Kidney tubule cell (primary cell): ENCODE measurements at regions not wholly inside any gene's neighbourhood (a gene's known extent, or its start where the extent isn't known, plus 50 kb on each side); places are given as distances from the start of the nearest gene placed in this dataset.

Experiments
- DNase-seq: peaks from one replicate; pipeline ENCODE4 v3.0.0-alpha.2; 2018; ENCODE audit warnings: low spot score

GRCh38 chr21:23452384-23453083 is 2154.7 kb downstream of the MRPL39 start:
- DNase-seq = peak; percentile 50

GRCh38 chr21:23445307-23445706 is 2162.0 kb downstream of the MRPL39 start:
- DNase-seq = no peak

DNA sequence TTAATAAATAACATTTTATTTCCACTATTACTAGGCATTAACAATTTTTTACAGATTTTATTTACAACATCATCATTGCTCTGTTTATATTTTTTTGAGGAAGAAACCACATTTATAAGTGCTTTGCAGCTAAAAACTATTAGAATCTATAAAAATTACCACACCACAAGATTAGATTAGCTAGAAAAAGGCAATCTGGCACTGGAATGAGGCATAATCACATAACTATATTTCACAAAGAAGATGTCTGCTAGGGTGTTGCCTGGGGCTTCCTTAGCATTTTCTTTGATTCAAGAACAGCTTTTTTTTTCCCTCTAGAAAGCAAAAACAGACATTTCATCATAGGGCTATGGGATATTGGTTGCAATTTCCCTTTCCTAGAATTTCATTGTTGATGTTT is 2169.2 kb downstream of the MRPL39 start:
- DNase-seq = no peak

DNA sequence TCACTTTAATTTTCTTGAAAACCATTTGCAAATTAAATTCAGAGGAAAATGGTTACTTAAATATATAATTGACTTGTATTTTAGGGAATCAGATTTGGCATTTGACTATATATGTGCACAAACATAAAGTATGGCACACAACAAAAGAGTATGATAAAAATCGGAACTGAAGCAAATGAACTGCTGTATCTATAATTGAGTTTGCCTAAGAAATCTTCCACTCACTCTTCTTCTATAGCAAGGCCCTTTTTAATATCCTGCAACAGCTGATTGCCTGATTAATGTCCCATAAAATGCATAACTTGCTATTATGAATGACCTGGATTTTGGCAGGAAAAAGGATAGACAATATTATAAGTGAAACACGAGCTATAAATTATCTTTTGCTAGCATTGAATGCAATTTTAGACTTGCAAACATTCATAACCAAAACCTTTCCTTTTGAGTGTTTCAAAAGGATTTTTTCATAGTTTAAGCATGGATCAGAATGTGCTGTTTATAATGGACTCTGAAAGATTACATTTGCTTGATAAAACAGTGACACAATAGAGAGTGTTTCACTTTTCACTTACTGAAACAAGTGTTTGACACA is 2204.3 kb downstream of the MRPL39 start:
- DNase-seq = no peak

DNA sequence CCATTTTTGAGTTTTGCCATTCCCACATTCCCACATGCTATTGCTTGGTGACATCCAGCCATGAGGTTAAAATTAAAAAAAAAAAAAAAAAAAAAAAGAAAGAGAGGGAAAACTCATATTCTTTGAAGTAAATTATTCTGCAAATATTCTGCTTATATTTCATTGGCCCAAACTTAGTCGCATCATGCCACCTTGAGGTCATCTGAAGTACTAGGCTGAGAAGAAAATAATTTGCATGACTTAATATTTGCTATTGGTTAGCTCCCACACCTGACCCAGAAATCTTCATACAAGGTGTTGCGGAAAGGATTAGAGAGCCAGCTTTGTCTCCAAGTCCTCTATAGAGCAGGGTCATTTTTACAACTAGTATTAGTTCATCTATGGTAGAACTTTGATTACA is 2206.0 kb downstream of the MRPL39 start:
- DNase-seq = peak; percentile 1

- DNase-seq = no peak
Observed at GRCh38 chr21:23398726-23399125, 2208.6 kb downstream of the MRPL39 start.

DNA sequence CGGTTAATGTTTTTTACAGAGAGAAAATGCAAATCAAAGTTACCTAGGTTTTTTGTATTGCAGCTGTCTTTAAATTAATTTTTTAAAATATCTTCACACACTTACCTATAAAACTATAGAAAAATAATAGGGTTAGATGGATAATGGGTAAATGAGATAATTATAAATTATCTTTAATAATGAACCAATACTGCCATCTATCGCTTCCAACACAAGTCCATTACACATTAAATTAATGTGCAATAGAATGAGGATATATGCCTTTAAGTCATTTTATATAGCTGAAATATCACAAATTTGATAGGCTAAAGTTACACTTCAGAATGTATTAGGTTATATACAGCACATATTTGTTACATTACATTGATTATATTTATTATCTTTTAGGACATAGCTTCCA is 2212.8 kb downstream of the MRPL39 start:
- DNase-seq = no peak

DNA sequence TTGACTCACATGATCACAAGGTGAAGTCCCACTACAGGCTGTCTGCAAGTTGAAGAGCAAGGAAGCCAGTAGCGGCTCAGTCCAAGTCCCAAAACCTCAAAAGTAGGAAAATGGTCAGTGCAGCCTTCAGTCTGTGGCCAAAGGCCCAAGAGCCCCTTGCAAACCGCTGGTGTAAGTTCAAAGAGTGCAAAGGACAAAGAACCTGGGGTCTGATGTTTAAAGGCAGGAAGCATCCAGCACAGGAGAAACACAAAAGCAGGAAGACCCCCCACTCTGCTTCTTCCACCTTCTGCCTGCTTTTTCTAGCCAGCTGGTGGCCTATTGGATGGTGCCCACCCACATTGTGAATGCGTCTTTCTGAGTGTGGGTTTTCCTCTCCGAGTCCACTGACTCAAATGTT is 2222.6 kb downstream of the MRPL39 start:
- no peak for DNase-seq

DNA sequence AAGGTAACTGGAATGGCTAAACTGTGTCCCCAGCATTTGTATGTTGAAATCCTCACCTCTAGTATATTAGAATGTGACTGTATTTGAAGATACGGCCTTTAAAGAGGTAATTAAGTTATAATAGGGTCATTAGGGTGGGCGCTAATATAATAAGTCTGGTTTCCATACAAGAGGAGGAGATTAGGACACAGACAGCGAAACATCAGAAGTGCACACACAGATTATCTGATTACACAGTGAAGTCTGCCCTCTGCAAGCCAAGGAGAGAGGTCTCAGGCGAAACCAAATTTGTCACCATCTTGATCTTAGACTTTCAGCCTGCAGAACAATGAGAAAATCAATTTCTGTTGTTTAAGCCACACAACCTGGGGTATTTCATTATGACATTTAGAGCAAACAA is 2233.1 kb downstream of the MRPL39 start:
- DNase-seq = no peak

DNA sequence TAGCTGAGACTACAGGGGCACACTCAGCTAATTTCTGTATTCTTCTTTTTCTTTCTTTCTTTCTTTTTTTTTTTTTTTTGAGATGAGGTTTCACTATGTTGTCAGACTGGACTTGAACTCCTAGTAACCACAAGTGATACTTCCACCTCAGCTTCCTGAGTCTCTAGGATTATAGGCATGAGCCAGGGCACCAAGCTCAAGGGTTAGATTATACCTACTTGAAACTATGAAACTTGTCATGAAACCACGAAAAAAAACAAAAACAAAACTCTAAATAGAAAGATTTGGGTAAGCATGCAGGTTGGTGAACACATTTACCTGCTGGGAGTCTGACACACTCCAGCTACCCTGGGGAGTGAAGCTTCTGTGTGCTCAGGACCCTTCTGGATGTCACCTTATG is 2250.4 kb downstream of the MRPL39 start:
- no peak for DNase-seq

DNA sequence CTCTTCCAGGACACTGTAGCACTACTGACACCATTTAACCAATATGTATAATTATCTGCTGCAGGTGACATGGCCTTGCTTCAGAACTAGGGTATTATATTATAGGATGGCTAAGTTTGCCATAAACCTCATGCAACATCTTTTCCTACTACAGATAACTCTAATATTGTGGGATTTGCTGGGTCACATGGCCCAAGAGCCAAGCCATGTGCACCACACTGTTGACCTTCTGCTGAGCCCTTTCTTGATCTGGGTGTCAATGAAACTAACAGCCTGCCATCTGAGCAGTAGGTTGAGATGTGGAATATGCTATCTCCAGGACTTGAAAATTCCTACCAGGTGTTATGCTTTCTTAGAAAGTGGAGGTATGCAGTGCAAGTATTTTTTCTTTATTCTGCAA is 2291.1 kb downstream of the MRPL39 start:
- DNase-seq = no peak

GRCh38 chr21:23308741-23309140 is 2298.5 kb downstream of the MRPL39 start:
- DNase-seq = no peak

DNA sequence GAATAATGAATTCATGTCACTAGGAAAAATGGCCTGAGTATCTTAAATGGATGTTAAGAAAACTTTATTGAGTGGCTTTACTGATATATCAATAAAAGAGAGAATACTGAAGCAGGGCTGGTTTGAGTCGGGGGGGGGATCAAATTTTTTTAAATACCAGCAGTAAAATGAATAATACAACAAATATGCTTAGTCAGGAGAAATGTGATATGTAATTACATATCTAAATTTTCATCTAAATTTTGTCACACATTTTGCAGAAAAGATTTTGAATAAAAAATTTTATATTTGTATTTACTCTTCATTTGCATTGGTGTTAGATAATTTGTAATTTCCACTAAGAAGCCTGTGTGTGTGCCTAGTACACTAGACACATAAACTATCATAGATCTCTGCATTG is 2300.2 kb downstream of the MRPL39 start:
- DNase-seq = no peak

GRCh38 chr21:23292292-23292691 is 2294.1 kb downstream of the NCAM2 start:
- no peak for DNase-seq

- DNase-seq = no peak
Observed at GRCh38 chr21:23281917-23282316, 2283.7 kb downstream of the NCAM2 start.

GRCh38 chr21:23249760-23250159 is 2251.6 kb downstream of the NCAM2 start:
- DNase-seq = no peak

- DNase-seq = no peak
Observed at GRCh38 chr21:23247334-23247733, 2249.1 kb downstream of the NCAM2 start.

- no peak for DNase-seq
Observed at GRCh38 chr21:23245255-23245654, 2247.0 kb downstream of the NCAM2 start.

- no peak for DNase-seq
Observed at GRCh38 chr21:23223882-23224281, 2225.7 kb downstream of the NCAM2 start.

- DNase-seq = no peak
Observed at GRCh38 chr21:23218667-23219066, 2220.5 kb downstream of the NCAM2 start.

DNA sequence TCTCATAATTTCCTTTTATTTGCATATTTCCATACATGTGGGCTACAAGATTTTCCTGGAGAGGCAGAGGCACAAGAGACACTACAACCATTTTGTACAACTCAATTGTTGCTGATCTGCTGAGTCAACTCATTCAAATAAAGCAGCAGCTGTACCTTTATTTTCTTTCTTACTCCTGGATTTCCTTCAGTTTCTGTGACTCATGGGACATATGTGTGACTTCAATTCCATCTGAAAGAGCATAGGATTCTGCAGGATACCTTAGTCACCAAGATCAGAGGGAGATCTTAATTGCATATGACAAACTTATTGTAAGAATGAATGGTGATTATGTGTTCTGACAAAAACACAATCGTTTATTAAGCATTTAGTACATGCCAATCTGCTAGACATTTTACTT is 2219.4 kb downstream of the NCAM2 start:
- DNase-seq = no peak

DNA sequence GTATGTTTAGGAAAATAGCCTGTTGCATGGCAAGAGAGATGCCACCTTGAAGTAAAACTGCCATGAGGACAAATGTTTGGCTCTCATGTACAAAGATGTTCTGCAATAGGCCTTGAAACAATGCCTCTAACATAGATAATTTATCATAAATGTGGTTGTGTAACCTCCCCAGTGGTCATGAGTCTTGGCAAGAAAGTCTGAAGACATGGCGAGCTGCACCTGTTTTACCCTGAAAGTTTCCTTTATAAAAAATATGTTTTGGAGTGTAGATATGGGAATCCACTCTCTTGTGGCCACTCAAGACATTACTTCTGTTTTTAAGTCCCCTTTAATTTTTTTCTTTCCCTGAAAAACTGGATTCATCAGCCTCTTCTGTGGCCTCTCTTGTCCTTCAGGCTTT is 2217.1 kb downstream of the NCAM2 start:
- DNase-seq = no peak
